ENCODE measurements at regions not wholly inside any gene's neighbourhood (a gene's known extent, or its start where the extent isn't known, plus 50 kb on each side); places are given as distances from the start of the nearest gene placed in this dataset.
A peak's percentile ranks its signal among the peaks of the same experiment; 100 is the strongest.
"Not testable (repeated sequence)": the region's sequence is repeated elsewhere in the genome, so short reads cannot be mapped to it uniquely, and the experiment has no call there.

GRCh38 chr10:46204482-46205102 lies 82.2 kb upstream of the ANTXRL start:
- DNase-seq: not testable (repeated sequence)

GRCh38 chr10:46210427-46210826 lies 76.4 kb upstream of the ANTXRL start:
- not testable (repeated sequence) for DNase-seq

DNA sequence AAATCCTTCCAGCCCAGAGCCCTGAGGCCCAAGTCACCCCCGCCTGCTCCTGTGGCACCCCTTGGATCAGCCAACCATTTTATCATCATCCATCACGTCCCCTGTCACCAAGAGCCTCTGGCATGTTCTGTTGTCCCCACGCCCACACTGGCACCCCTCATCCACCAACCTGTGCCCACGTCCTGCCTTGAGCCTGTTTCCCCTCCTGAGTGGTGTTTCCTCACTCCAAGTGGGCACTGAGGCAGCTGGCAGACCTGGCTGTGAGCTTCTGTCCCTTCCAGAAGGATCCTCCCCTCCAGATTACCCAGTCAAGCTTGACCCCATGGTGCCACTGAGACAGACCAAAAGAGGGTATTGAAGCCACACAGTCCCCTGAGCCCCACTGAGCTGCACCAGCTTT lies 71.4 kb upstream of the ANTXRL start:
- DNase-seq: no peak

DNA sequence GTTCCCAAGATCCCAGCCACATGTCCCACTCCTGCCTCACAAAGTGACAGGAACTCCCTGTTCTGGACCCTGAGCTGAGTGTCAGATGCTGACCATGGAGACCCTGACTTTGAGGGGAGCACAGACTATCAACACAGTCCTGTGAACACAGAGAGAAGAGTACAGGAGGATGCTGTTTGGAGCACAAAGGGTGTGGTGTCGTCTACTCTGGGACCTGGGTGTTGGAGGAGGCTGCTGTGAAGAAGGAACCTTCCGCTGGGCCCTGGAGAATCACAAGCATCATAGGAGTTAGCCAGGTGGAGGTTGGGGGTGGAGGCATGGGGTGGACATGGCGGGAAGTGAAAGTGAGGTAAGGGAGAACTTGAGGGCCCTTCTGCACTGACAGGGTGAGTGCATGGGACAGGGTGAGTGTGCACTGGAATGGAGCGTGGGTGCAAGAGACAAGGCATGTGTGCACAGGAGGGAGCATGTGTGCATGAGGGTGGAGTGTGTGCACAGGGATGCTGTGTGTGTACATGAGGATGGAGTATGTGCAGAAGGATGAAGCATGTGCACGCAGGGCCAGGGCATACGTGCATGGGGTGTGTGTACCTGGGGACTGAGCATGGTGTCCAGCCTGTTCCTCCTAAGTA lies 70.7 kb upstream of the ANTXRL start:
- DNase-seq: no peak

GRCh38 chr10:46216836-46217751 lies 69.7 kb upstream of the ANTXRL start:
- DNase-seq: no peak

DNA sequence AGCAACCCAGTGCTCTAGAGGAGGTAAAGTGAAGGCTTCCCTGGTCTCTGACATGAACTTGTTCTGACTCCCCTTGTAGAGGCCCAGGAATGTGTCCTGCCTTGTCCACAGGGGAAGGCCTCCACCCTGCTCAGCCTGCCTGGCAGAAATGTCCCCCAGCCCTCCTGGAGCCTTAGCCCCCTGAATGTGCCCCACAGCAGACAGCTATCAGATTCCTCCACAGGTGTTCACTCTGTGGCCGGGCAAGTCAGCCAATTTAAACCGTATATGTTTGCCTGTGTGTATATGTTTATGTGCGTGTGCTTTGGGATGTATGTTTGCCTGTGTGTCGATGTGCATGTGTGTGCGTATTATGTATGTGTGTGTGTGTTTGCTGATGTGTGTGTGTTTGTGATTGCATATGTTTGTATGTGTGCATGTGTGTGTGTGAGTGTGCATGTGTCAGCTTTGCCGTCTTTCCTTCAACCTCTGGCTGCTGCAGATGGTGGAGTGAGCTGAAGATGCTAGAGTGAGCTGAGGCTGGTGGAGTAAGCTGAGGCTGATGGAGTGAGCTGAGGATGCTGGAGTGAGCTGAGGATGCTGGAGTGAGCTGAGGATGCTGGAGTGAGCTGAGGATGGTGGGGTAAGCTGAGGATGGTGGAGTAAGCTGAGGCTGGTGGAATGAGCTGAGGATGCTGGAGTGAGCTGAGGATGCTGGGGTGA lies 68.9 kb upstream of the ANTXRL start:
- no peak for DNase-seq

DNA sequence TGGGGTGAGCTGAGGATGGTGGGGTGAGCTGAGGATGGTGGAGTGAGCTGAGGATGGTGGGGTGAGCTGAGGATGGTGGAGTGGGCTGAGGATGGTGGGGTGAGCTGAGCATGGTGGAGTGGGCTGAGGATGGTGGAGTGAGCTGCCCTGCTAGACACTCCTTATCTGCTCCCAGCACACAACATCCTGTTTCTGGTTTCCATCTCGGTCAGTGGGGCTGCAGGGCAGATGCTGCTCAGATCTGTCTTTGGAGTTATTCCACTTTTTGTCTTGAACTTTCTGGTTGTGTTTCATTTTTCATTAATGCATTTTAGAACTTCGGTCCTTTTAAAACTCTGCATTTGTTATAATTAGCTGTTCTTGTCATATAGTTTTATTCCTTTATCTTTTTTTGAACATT lies 67.9 kb upstream of the ANTXRL start:
- DNase-seq: no peak

- not testable (repeated sequence) for DNase-seq
Observed at GRCh38 chr10:46219431-46219990, 67.3 kb upstream of the ANTXRL start.

DNA sequence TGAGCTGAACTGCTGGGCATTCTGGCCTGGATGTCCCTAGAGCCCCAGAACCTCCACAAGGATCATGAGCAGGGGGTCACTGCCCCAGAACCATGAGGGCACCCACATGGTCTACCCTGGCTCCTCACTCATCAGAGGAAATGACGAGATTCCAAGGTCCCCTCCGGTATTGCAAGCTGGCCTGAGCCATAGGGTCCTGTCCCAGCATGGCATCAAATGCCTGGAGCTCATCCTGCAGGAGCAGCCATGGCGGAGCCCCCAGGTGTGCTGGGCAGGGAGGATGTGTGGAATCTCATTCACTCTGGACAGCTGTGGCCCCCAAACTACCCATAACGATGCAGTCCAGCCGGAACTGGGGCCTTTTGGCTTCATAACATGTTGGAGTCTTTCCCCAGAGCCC lies 66.6 kb upstream of the ANTXRL start:
- no peak for DNase-seq

GRCh38 chr10:46220872-46221538 lies 65.8 kb upstream of the ANTXRL start:
- no peak for DNase-seq

DNA sequence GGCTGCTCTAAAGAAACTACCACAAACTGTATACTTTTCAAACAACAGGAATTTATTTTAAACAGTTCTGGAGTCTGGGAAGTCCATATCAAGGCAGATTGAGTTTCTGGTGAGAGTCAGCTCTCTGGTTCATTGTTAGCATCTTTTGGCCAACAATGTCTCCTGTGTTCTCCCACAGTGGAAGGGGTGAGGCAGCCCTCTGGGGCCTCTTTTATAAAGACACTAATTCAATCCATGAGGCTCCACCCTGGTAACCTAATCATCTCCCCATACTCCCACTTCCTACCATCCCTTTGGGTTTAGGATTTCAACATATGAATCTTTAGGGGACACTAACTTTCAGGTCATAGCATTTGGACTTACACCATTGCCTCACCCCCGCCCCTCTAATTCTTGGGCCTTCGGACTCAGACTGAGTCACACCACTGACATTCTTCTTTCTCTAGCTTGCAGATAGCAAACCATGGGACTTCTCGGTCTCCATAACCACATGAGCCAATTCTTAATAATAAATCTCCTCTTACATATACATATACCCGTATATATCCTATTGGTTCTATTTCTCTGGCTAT lies 64.3 kb upstream of the ANTXRL start:
- DNase-seq: no peak

- no peak for DNase-seq
Observed at GRCh38 chr10:46223064-46223480, 63.7 kb upstream of the ANTXRL start.

- DNase-seq: no peak
Observed at GRCh38 chr10:46223626-46224413, 63.0 kb upstream of the ANTXRL start.

GRCh38 chr10:46224414-46224682 lies 62.4 kb upstream of the ANTXRL start:
- DNase-seq: no peak

GRCh38 chr10:46225597-46225996 lies 61.2 kb upstream of the ANTXRL start:
- DNase-seq: no peak

- no peak for DNase-seq
Observed at GRCh38 chr10:46226232-46226631, 60.6 kb upstream of the ANTXRL start.

DNA sequence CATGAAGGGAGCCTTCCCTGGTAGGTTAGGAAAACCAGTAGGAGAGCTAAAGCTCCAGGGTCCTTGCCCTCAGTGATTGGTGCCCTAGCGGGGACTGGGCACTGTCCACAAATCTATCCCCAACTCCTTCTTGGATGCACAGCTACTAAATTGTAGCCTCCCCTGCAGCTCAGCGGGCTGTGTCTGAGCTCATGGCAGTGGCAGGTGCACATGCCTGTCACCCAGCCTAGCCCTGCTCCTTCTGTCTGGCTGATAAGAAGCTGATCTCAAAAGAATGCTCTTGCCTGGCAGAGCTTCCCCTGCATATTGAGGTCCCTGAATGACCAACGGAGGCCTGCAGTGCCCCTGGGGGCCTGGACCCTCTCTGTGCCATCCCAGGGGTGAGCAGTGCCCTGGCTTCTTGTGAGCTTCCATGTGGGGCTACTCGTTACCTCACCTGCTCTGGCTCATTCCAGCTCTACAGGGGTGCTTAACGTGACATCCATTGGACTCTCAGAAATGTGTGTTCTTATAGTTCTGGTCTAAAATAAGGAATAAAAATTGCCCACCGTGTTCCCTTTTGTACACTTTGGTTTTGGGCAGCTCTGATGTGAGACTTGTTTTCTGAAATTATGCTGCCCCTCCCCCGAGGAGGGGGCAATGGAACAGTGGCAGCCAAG lies 59.8 kb upstream of the ANTXRL start:
- DNase-seq: no peak

- no peak for DNase-seq
Observed at GRCh38 chr10:46227571-46227935, 59.2 kb upstream of the ANTXRL start.

- no peak for DNase-seq
Observed at GRCh38 chr10:46227936-46228562, 58.7 kb upstream of the ANTXRL start.

DNA sequence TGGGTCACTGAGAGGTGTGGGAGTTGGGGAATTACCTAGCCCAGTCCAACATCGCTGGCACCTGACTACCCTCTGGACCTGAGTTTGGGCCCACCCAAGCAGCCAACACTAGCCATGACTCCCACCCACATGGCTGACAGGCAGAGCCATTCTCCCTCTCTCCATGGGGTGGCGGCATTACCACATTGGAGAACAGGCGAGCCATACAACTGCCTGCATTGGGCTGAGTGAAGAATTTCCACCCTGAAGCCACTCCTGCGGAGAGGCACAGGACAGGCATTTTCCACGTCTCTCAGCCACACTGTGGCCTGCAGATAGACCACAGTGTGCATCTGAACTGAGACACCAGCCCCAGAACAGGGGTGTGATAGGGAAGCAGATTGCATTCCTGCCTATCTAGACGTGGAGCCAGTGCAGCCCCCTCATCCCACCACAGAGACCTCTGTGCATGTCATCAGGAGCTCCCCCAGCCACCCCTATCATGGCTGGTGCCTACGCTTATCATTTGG lies 58.2 kb upstream of the ANTXRL start:
- DNase-seq: peak; percentile 44

Data from effector CD8-positive, alpha-beta T cell (primary cell).